Ascending aorta (tissue), 2 donors: ENCODE measurements at regions not wholly inside any gene's neighbourhood (a gene's known extent, or its start where the extent isn't known, plus 50 kb on each side); places are given as distances from the start of the nearest gene placed in this dataset.

Source experiments
- DNase-seq, 2 donors: peaks; one replicate each; pipeline ENCODE4 v3.0.0-alpha.2; 2019; ENCODE audit warnings: low spot score in 2 of 2
- H3K27ac ChIP-seq, 2 donors: fragments of 200-600 bp; sonication (generic); one replicate each; pipeline ENCODE4 v1.5.1; 2016 to 2017; ENCODE audit warnings: mild to moderate bottlenecking in 1 of 2
- H3K27me3 ChIP-seq: fragments of 200-600 bp; sonication (generic); one replicate; pipeline ENCODE4 v1.5.1; 2017
- H3K36me3 ChIP-seq, 2 donors: fragments of 200-600 bp; sonication (generic); one replicate each; pipeline ENCODE4 v1.5.1; 2016
- H3K4me1 ChIP-seq, 2 donors: fragments of 200-600 bp; sonication (generic); one replicate each; pipeline ENCODE4 v1.5.1; 2016 to 2017; ENCODE audit warnings: mild to moderate bottlenecking in 1 of 2
- H3K4me3 ChIP-seq, 2 donors: fragments of 200-600 bp; sonication (generic); one replicate each; pipeline ENCODE4 v1.5.1; 2016 to 2017; ENCODE audit warnings: mild to moderate bottlenecking in 1 of 2
- H3K9me3 ChIP-seq, 2 donors: fragments of 200-600 bp; sonication (generic); one replicate each; pipeline ENCODE4 v1.5.1; 2016
- CTCF ChIP-seq, 3 experiments: fragments of 200-600 bp in 2 of 3; fragments of 450-650 bp in 1 of 3; sonication (generic) in 2 of 3; IDR thresholded peaks; one replicate each; pipeline ENCODE4 v1.5.1; 2016 to 2019; ENCODE audit warnings: antibody characterized with exemption in 3 of 3, mild to moderate bottlenecking in 1 of 3, moderate library complexity in 1 of 3
- intact Hi-C: fragments of 100-400 bp; cut with DNase I; formaldehyde crosslinking; loops from one replicate; pipeline ENCODE4 v1.15.1; 2023

GRCh38 chr4:8778291-8778690 is 93.3 kb downstream of the HMX1 start:
- H3K27me3 ChIP-seq = no peaks in the 10 kb centered on the region
- no peak for TF ChIP-seq CTCF (IDR thresholded peaks at IDR 0.05)
- intact Hi-C loops = no loop called here
- no peak for DNase-seq
- no peaks in the 10 kb centered on the region for H3K4me1 ChIP-seq
- H3K27ac ChIP-seq = no peak overlapping the region
- no peaks in the 10 kb centered on the region for H3K36me3 ChIP-seq
- no peak overlapping the region for H3K4me3 ChIP-seq
- H3K9me3 ChIP-seq = no peaks in the 10 kb centered on the region

GRCh38 chr4:8777320-8778196 is 94.1 kb downstream of the HMX1 start:
- no peaks in the 10 kb centered on the region for H3K27me3 ChIP-seq
- DNase-seq = no peak
- intact Hi-C loops = no loop called here
- H3K36me3 ChIP-seq = no peaks in the 10 kb centered on the region
- TF ChIP-seq CTCF (IDR thresholded peaks at IDR 0.05) = no peak
- no peaks in the 10 kb centered on the region for H3K9me3 ChIP-seq
- no peak overlapping the region for H3K4me3 ChIP-seq
- H3K4me1 ChIP-seq = no peaks in the 10 kb centered on the region
- no peak overlapping the region for H3K27ac ChIP-seq

GRCh38 chr4:8776366-8776765 is 95.3 kb downstream of the HMX1 start:
- intact Hi-C loops = no loop called here
- no peak for TF ChIP-seq CTCF (IDR thresholded peaks at IDR 0.05)
- Histone ChIP-seq H3K27ac (no peak overlapping the region), H3K4me3 (no peak overlapping the region), H3K27me3 (no peaks in the 10 kb centered on the region), H3K36me3 (no peaks in the 10 kb centered on the region), H3K4me1 (no peaks in the 10 kb centered on the region), H3K9me3 (no peaks in the 10 kb centered on the region)
- DNase-seq = no peak

- intact Hi-C loops = no loop called here
- no peak for TF ChIP-seq CTCF (IDR thresholded peaks at IDR 0.05)
- H3K27ac ChIP-seq = no peak overlapping the region
- no peaks in the 10 kb centered on the region for H3K36me3 ChIP-seq
- no peak overlapping the region for H3K4me3 ChIP-seq
- H3K9me3 ChIP-seq = no peaks in the 10 kb centered on the region
- H3K27me3 ChIP-seq = no peaks in the 10 kb centered on the region
- no peak for DNase-seq
- H3K4me1 ChIP-seq = no peaks in the 10 kb centered on the region
These were observed 95.8 kb downstream of the HMX1 start for GRCh38 chr4:8775751-8776355.

GRCh38 chr4:8775121-8775520 is 96.5 kb downstream of the HMX1 start:
- no peak overlapping the region for H3K27ac ChIP-seq
- DNase-seq = no peak
- no peaks in the 10 kb centered on the region for H3K36me3 ChIP-seq
- intact Hi-C loops = no loop called here
- no peak overlapping the region for H3K4me3 ChIP-seq
- H3K4me1 ChIP-seq = no peaks in the 10 kb centered on the region
- H3K27me3 ChIP-seq = no peaks in the 10 kb centered on the region
- TF ChIP-seq CTCF (IDR thresholded peaks at IDR 0.05) = no peak
- H3K9me3 ChIP-seq = no peaks in the 10 kb centered on the region
